ENCODE measurements at regions not wholly inside any gene's neighbourhood (a gene's known extent, or its start where the extent isn't known, plus 50 kb on each side); places are given as distances from the start of the nearest gene placed in this dataset.
"Not testable (repeated sequence)": the region's sequence is repeated elsewhere in the genome, so short reads cannot be mapped to it uniquely, and the experiment has no call there.

GRCh38 chr16:5154006-5154405 is 56.4 kb upstream of the EEF2KMT start:
- DNase-seq (ENCODE audit: low spot score), result not testable (repeated sequence)

- not testable (repeated sequence) for DNase-seq (ENCODE audit: low spot score)
These were observed 53.8 kb upstream of the EEF2KMT start for GRCh38 chr16:5151409-5151808.
